HepG2 (cell line): ENCODE measurements at regions not wholly inside any gene's neighbourhood (a gene's known extent, or its start where the extent isn't known, plus 50 kb on each side); places are given as distances from the start of the nearest gene placed in this dataset.

Experiments
- ATAC-seq: fragments of 200-7000 bp; cut with Tn5 transposase; 3 replicates; pipeline ENCODE4 v1.9.1; 2020; ENCODE audit warnings: mild to moderate bottlenecking, moderate library complexity
- BruUV-seq: library from RNA; stranded (reverse); fragments of 400-500 nt; replicated peaks from 2 replicates; lab custom pipeline; 2021; lab: Mats Ljungman, UMichigan
- CTCF ChIA-PET: fragments of 300-600 bp; formaldehyde crosslinking; extraction: SDS; loops from one replicate; lab custom pipeline; 2021; ENCODE audit warnings: low total read pairs, inconsistent platforms, low intra/inter-chr PET ratio; lab: Yijun Ruan, JAX
- POLR2A ChIA-PET: fragments of 350-600 bp; sonication (Branson Sonifier 250); formaldehyde crosslinking; loops from one replicate; lab custom pipeline; 2020; ENCODE audit warnings: antibody characterized with exemption, inconsistent platforms; lab: Yijun Ruan, JAX
- DNase-seq: peaks from one replicate; pipeline ENCODE4 v3.0.0-alpha.2; 2015; ENCODE audit warnings: low spot score
- FAIRE-seq: peaks from 3 replicates; lab custom pipeline; 2011; peaks lifted over from hg19 to GRCh38; lab: Jason Lieb, UNC
- H2AFZ ChIP-seq: one replicate; pipeline ENCODE4 v1.6.1; 2011; ENCODE audit warnings: low read length, inconsistent platforms
- H3K27ac ChIP-seq: fragments of 300-600 bp; 3 replicates; pipeline ENCODE4 v1.8.0; 2011; ENCODE audit warnings: mixed run types, mild to moderate bottlenecking, mixed read lengths, low read length, inconsistent platforms; ENCODE audit not compliant: insufficient read depth; ENCODE audit errors: extremely low read length
- H3K27me3 ChIP-seq, 2 experiments: fragments of 200-600 bp in 1 of 2; 2 replicates in 1 of 2; 3 replicates in 1 of 2; pipeline versions ENCODE4 v1.6.0 to v1.8.0; 2011; ENCODE audit warnings: low read length in 2 of 2, mild to moderate bottlenecking in 2 of 2, moderate library complexity in 2 of 2, inconsistent platforms in 1 of 2; ENCODE audit not compliant: insufficient read depth in 2 of 2, control insufficient read depth in 1 of 2
- H3K36me3 ChIP-seq, 2 experiments: fragments of 200-600 bp in 1 of 2; replicated peaks in 1 of 2; 2 replicates in 1 of 2; 3 replicates in 1 of 2; pipeline versions ENCODE4 v1.5.1 to v1.8.0; 2011; ENCODE audit warnings: low read length in 2 of 2, inconsistent platforms in 1 of 2; ENCODE audit not compliant: insufficient read depth in 2 of 2, control insufficient read depth in 1 of 2
- H3K4me1 ChIP-seq: 2 replicates; pipeline ENCODE4 v1.5.1; 2012; ENCODE audit warnings: low read length, inconsistent platforms; ENCODE audit not compliant: insufficient read depth
- H3K4me2 ChIP-seq: 2 replicates; pipeline ENCODE4 v1.6.0; 2011; ENCODE audit warnings: low read depth, low read length, inconsistent platforms
- H3K4me3 ChIP-seq, 3 experiments: fragments of 200-600 bp in 1 of 3; sonication (generic), shearing (Covaris generic) in 1 of 3; replicated peaks in 1 of 3; 2 replicates each; pipeline ENCODE4 v1.5.1; 2011 to 2016; ENCODE audit warnings: low read length in 3 of 3, inconsistent platforms in 2 of 3, low read depth in 2 of 3, mild to moderate bottlenecking in 2 of 3, control low read depth in 1 of 3, mixed read lengths in 1 of 3; ENCODE audit not compliant: insufficient read depth in 1 of 3
- H3K79me2 ChIP-seq: one replicate; pipeline ENCODE4 v1.6.1; 2011; ENCODE audit warnings: low read length, inconsistent platforms; ENCODE audit not compliant: insufficient read depth
- H3K9ac ChIP-seq: 2 replicates; pipeline ENCODE4 v1.6.0; 2011; ENCODE audit warnings: mild to moderate bottlenecking, low read depth, low read length, inconsistent platforms; ENCODE audit not compliant: insufficient read depth
- H3K9me3 ChIP-seq: 2 replicates; pipeline ENCODE4 v1.5.1; 2012; ENCODE audit warnings: mild to moderate bottlenecking, low read length
- H4K20me1 ChIP-seq: 2 replicates; pipeline ENCODE4 v1.6.0; 2011; ENCODE audit warnings: inconsistent platforms, mild to moderate bottlenecking, low read length, moderate library complexity; ENCODE audit not compliant: insufficient read depth
- FIP1L1 ChIP-seq: fragments of 200-400 bp; formaldehyde crosslinking; IDR thresholded peaks from 2 replicates; pipeline ENCODE4 v1.6.1; 2018; ENCODE audit warnings: low read depth, mild to moderate bottlenecking, low read length, moderate library complexity, borderline replicate concordance; ENCODE audit not compliant: insufficient read depth
- GATA4 ChIP-seq: sonication (generic); IDR thresholded peaks from 2 replicates; pipeline ENCODE4 v1.6.1; 2016; ENCODE audit warnings: antibody characterized with exemption, low read depth, borderline replicate concordance
- HMG20A ChIP-seq: IDR thresholded peaks from 2 replicates; pipeline ENCODE4 v1.6.1; 2016; ENCODE audit warnings: borderline replicate concordance
- HNRNPL ChIP-seq: fragments of 200-400 bp; formaldehyde crosslinking; IDR thresholded peaks from 2 replicates; pipeline ENCODE4 v1.6.1; 2017; ENCODE audit warnings: mild to moderate bottlenecking, low read depth, low read length
- KIAA2018 ChIP-seq: sonication (generic); formaldehyde crosslinking; IDR thresholded peaks from 2 replicates; pipeline ENCODE4 v1.5.0; 2020; ENCODE audit warnings: mild to moderate bottlenecking, missing genetic modification reagents, borderline replicate concordance
- KLF11 ChIP-seq: IDR thresholded peaks from 2 replicates; pipeline ENCODE4 v1.6.1; 2016; ENCODE audit warnings: missing compliant biosample characterization
- MAFF ChIP-seq: IDR thresholded peaks from 2 replicates; pipeline ENCODE4 v1.6.1; 2011; ENCODE audit warnings: low read depth, low read length, improper control_type of control experiment
- RBM39 ChIP-seq: fragments of 200-400 bp; formaldehyde crosslinking; IDR thresholded peaks from one replicate; pipeline ENCODE4 v1.6.1; 2018; ENCODE audit warnings: antibody characterized with exemption, mild to moderate bottlenecking, low read depth, low read length; ENCODE audit not compliant: poor library complexity, severe bottlenecking
- SPEN ChIP-seq: sonication (generic); formaldehyde crosslinking; IDR thresholded peaks from 2 replicates; pipeline ENCODE4 v1.5.1; 2020; ENCODE audit warnings: low read depth, mild to moderate bottlenecking, missing genetic modification reagents
- ZNF121 ChIP-seq: sonication (generic); formaldehyde crosslinking; IDR thresholded peaks from 2 replicates; pipeline ENCODE4 v1.5.0; 2020; ENCODE audit warnings: mild to moderate bottlenecking, missing genetic modification reagents
- ZNF572 ChIP-seq: sonication (generic); formaldehyde crosslinking; IDR thresholded peaks from 2 replicates; pipeline ENCODE4 v1.5.1; 2020; ENCODE audit warnings: mild to moderate bottlenecking, missing genetic modification reagents
- WGBS: methylation state at CpG from one replicate; pipeline ENCODE4 v1.1.6; 2017; ENCODE audit warnings: low lambda C conversion rate; 5-methylcytosine and 5-hydroxymethylcytosine counted together
- in situ Hi-C: cut with HindIII; loops from 2 replicates; pipeline ENCODE4 v1.10.0; 2017; ENCODE audit warnings: low pct_unique_long_range_greater_than_20kb; ENCODE audit not compliant: extremely low pct_ligation_motif_present
- intact Hi-C: fragments of 100-400 bp; cut with micrococcal nuclease; formaldehyde crosslinking; loops from one replicate; pipeline ENCODE4 v1.10.0; 2022; ENCODE audit not compliant: unreplicated experiment
- TF ChIP-seq, protein P1 (sequence below): sonication (generic); formaldehyde crosslinking; conservative IDR thresholded peaks from 2 replicates; pipeline ENCODE4 v1.4.0; 2020; ENCODE audit warnings: mild to moderate bottlenecking, missing genetic modification reagents, moderate library complexity
- TF ChIP-seq, protein P2 (sequence below): sonication (generic); formaldehyde crosslinking; IDR thresholded peaks from 2 replicates; pipeline ENCODE4 v1.4.0; 2020; ENCODE audit warnings: missing genetic modification reagents

GRCh38 chr3:187465503-187465902 is 97.3 kb downstream of the RTP4 start:
- 83% methylated on average over 4 of the region's 4 CpGs for WGBS
- H3K27me3 ChIP-seq, result 0 out of 5 replicates have a peak, but pooled peaks cover 0 to 2% of the 10 kb centered on the region in 2 experiments
- no peak overlapping the region for H3K4me3 ChIP-seq
- DNase-seq, result no peak
- ATAC-seq, result no peak
- ChIA-PET POLR2A (no interaction called here), CTCF (no interaction called here)
- no peak for FAIRE-seq
- no peak overlapping the region for H3K4me2 ChIP-seq
- H2AFZ ChIP-seq, result no peak overlapping the region
- H3K27ac ChIP-seq, result no peak overlapping the region
- H3K36me3 ChIP-seq, result no peaks in the 10 kb centered on the region
- no peak overlapping the region for H3K9ac ChIP-seq
- in situ Hi-C loops (no loop called here), intact Hi-C loops (no loop called here)
- no peaks in the 10 kb centered on the region for H4K20me1 ChIP-seq
- H3K4me1 ChIP-seq, result no peaks in the 10 kb centered on the region
- no TSS peak for BruUV-seq
- H3K79me2 ChIP-seq, result no peaks in the 10 kb centered on the region
- H3K9me3 ChIP-seq, result no peaks in the 10 kb centered on the region
- TF ChIP-seq KLF11 (no peak), HNRNPL (no peak), GATA4 (no peak), HMG20A (CRISPR knock-in tag) (no peak), MAFF (no peak), KIAA2018 (no peak), ZNF121 (CRISPR knock-in tag) (no peak), ZNF572 (no peak), SPEN (CRISPR knock-in tag) (no peak), FIP1L1 (no peak), RBM39 (no peak)
- TF ChIP-seq, protein P1, sequence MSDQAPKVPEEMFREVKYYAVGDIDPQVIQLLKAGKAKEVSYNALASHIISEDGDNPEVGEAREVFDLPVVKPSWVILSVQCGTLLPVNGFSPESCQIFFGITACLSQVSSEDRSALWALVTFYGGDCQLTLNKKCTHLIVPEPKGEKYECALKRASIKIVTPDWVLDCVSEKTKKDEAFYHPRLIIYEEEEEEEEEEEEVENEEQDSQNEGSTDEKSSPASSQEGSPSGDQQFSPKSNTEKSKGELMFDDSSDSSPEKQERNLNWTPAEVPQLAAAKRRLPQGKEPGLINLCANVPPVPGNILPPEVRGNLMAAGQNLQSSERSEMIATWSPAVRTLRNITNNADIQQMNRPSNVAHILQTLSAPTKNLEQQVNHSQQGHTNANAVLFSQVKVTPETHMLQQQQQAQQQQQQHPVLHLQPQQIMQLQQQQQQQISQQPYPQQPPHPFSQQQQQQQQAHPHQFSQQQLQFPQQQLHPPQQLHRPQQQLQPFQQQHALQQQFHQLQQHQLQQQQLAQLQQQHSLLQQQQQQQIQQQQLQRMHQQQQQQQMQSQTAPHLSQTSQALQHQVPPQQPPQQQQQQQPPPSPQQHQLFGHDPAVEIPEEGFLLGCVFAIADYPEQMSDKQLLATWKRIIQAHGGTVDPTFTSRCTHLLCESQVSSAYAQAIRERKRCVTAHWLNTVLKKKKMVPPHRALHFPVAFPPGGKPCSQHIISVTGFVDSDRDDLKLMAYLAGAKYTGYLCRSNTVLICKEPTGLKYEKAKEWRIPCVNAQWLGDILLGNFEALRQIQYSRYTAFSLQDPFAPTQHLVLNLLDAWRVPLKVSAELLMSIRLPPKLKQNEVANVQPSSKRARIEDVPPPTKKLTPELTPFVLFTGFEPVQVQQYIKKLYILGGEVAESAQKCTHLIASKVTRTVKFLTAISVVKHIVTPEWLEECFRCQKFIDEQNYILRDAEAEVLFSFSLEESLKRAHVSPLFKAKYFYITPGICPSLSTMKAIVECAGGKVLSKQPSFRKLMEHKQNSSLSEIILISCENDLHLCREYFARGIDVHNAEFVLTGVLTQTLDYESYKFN (CRISPR knock-in tag), result no peak
- TF ChIP-seq, protein P2, sequence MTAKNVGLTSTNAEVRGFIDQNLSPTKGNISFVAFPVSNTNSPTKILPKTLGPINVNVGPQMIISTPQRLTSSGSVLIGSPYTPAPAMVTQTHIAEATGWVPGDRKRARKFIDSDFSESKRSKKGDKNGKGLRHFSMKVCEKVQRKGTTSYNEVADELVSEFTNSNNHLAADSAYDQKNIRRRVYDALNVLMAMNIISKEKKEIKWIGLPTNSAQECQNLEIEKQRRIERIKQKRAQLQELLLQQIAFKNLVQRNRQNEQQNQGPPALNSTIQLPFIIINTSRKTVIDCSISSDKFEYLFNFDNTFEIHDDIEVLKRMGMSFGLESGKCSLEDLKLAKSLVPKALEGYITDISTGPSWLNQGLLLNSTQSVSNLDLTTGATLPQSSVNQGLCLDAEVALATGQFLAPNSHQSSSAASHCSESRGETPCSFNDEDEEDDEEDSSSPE (CRISPR knock-in tag), result no peak
